ENCODE measurements at regions not wholly inside any gene's neighbourhood (a gene's known extent, or its start where the extent isn't known, plus 50 kb on each side); places are given as distances from the start of the nearest gene placed in this dataset.

DNA sequence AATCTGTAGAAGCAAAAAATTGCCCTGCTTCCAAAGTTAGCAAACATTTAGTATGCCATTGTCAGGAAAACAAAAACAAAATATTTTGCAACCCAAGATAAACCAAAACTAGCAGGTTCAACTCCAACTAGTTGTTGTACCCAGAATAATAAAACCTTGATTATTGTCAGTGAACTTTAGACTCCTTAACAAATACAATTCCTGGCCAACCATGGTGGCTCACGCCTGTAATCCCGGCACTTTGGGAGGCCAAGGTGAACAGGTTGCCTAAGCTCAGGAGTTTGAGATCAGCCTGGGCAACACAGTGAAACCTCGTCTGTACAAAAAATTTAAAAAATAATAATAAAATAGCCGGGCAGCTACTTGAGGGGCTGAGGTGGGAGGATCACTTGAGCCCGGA is 53.6 kb upstream of the EPCAM start:
- intact Hi-C loops (cut with micrococcal nuclease) (no loop called here), dilution Hi-C loops (cut with MboI; ENCODE audit: extremely low pct_ligation_motif_present, low sequenced_read_pairs) (no loop called here)
- no peak overlapping the region for H2AFZ ChIP-seq (ENCODE audit: low read depth, low read length)
- H3K79me2 ChIP-seq (ENCODE audit: control insufficient read depth, insufficient read depth, low read length), result no peaks in the 10 kb centered on the region
- TF ChIP-seq, protein P1, sequence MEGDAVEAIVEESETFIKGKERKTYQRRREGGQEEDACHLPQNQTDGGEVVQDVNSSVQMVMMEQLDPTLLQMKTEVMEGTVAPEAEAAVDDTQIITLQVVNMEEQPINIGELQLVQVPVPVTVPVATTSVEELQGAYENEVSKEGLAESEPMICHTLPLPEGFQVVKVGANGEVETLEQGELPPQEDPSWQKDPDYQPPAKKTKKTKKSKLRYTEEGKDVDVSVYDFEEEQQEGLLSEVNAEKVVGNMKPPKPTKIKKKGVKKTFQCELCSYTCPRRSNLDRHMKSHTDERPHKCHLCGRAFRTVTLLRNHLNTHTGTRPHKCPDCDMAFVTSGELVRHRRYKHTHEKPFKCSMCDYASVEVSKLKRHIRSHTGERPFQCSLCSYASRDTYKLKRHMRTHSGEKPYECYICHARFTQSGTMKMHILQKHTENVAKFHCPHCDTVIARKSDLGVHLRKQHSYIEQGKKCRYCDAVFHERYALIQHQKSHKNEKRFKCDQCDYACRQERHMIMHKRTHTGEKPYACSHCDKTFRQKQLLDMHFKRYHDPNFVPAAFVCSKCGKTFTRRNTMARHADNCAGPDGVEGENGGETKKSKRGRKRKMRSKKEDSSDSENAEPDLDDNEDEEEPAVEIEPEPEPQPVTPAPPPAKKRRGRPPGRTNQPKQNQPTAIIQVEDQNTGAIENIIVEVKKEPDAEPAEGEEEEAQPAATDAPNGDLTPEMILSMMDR (IDR thresholded peaks at IDR 0.05; ENCODE audit: extremely low read depth in 1 of 2, insufficient read depth in 1 of 2, low read depth in 1 of 2, low read length in 2 of 2), result no peak
- TF ChIP-seq, protein P2, sequence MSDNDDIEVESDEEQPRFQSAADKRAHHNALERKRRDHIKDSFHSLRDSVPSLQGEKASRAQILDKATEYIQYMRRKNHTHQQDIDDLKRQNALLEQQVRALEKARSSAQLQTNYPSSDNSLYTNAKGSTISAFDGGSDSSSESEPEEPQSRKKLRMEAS (IDR thresholded peaks at IDR 0.05; ENCODE audit: insufficient read depth, insufficient read length), result no peak
- TF ChIP-seq EZH2 (IDR thresholded peaks at IDR 0.05; ENCODE audit: borderline replicate concordance, low read depth, low read length, severe bottlenecking) (no peak), MYC (IDR thresholded peaks at IDR 0.05; ENCODE audit: low read depth, low read length) (no peak), POLR2A (IDR thresholded peaks at IDR 0.05; ENCODE audit: low read depth, low read length) (no peak), GATA2 (IDR thresholded peaks at IDR 0.05; ENCODE audit: insufficient read depth, insufficient read length, low read depth, low read length) (no peak), POLR2AphosphoS5 (IDR thresholded peaks at IDR 0.05; ENCODE audit: insufficient read depth, low read depth, low read length) (no peak), JUN (IDR thresholded peaks at IDR 0.05; ENCODE audit: borderline replicate concordance, insufficient read depth, insufficient read length, low read depth) (no peak), FOS (IDR thresholded peaks at IDR 0.05; ENCODE audit: borderline replicate concordance, insufficient read depth, low read length) (no peak)
- no peaks in the 10 kb centered on the region for H3K9me3 ChIP-seq (replicated peaks; ENCODE audit: control insufficient read depth, insufficient read depth, low read length)
- H3K36me3 ChIP-seq (ENCODE audit: control insufficient read depth in 2 of 2, extremely low read depth in 1 of 2, insufficient read depth in 2 of 2, low read length in 2 of 2), result no peaks in the 10 kb centered on the region
- no peaks in the 10 kb centered on the region for H4K20me1 ChIP-seq (replicated peaks; ENCODE audit: control insufficient read depth, extremely low read depth, insufficient read depth, low read length)
- POLR2A ChIA-PET, result no interaction called here
- H3K27me3 ChIP-seq (ENCODE audit: control insufficient read depth in 2 of 2, insufficient read depth in 2 of 2, low read length in 2 of 2), result no peaks in the 10 kb centered on the region
- FAIRE-seq (no peak), DNase-seq (ENCODE audit: low read depth, low spot score) (no peak)
- H3K27ac ChIP-seq (ENCODE audit: insufficient read depth, low read depth, low read length), result no peak overlapping the region
- H3K9me1 ChIP-seq (replicated peaks; ENCODE audit: control insufficient read depth, extremely low read depth, insufficient read depth, low read length), result no peaks in the 10 kb centered on the region
- CTCF ChIA-PET, result interaction anchor here (3.5 kb wide), 1 partner anchor 8 kb away, joined by 21 read pairs; no protein-coding TSS in a partner anchor
- no peak overlapping the region for H3K4me3 ChIP-seq (replicated peaks in 1 of 3; ENCODE audit: insufficient read depth in 1 of 3, low read depth in 1 of 3, low read length in 3 of 3)
- no TSS peak for BruUV-seq (replicated peaks)
- H3K9ac ChIP-seq (replicated peaks; ENCODE audit: extremely low read depth, insufficient read depth, low read length), result no peak overlapping the region
- H3K4me2 ChIP-seq (ENCODE audit: insufficient read depth, low read length), result no peak overlapping the region
- H3K4me1 ChIP-seq (ENCODE audit: control insufficient read depth, extremely low read depth, insufficient read depth, low read length), result no peaks in the 10 kb centered on the region
